Esophagus muscularis mucosa (tissue), 4 donors: ENCODE measurements at regions not wholly inside any gene's neighbourhood (a gene's known extent, or its start where the extent isn't known, plus 50 kb on each side); places are given as distances from the start of the nearest gene placed in this dataset.

ENCODE experiments used
- CTCF ChIP-seq, 3 experiments: fragments of 200-600 bp in 2 of 3; fragments of 450-650 bp in 1 of 3; sonication (generic) in 2 of 3; IDR thresholded peaks; one replicate each; pipeline ENCODE4 v1.5.1; 2017 to 2019; ENCODE audit warnings: antibody characterized with exemption in 3 of 3, mild to moderate bottlenecking in 2 of 3, moderate library complexity in 1 of 3
- EP300 ChIP-seq: sonication (generic); formaldehyde crosslinking; IDR thresholded peaks from one replicate; pipeline ENCODE4 v1.6.1; 2017; ENCODE audit warnings: antibody characterized with exemption
- POLR2A ChIP-seq: fragments of 450-650 bp; IDR thresholded peaks from one replicate; pipeline ENCODE4 v1.6.1; 2017; ENCODE audit warnings: antibody characterized with exemption, moderate library complexity, mild to moderate bottlenecking, low read depth
- POLR2AphosphoS5 ChIP-seq, 2 donors: sonication (generic); formaldehyde crosslinking; IDR thresholded peaks; one replicate each; pipeline ENCODE4 v1.6.1; 2017; ENCODE audit warnings: antibody characterized with exemption in 2 of 2

GRCh38 chr12:3973973-3974644, 100.9 kb upstream of the PARP11 start:
- TF ChIP-seq POLR2AphosphoS5 (IDR thresholded peaks at IDR 0.05) (no peak), CTCF (IDR thresholded peaks at IDR 0.05) (no peak), POLR2A (no peak), EP300 (no peak)
